ENCODE measurements at regions not wholly inside any gene's neighbourhood (a gene's known extent, or its start where the extent isn't known, plus 50 kb on each side); places are given as distances from the start of the nearest gene placed in this dataset.

DNA sequence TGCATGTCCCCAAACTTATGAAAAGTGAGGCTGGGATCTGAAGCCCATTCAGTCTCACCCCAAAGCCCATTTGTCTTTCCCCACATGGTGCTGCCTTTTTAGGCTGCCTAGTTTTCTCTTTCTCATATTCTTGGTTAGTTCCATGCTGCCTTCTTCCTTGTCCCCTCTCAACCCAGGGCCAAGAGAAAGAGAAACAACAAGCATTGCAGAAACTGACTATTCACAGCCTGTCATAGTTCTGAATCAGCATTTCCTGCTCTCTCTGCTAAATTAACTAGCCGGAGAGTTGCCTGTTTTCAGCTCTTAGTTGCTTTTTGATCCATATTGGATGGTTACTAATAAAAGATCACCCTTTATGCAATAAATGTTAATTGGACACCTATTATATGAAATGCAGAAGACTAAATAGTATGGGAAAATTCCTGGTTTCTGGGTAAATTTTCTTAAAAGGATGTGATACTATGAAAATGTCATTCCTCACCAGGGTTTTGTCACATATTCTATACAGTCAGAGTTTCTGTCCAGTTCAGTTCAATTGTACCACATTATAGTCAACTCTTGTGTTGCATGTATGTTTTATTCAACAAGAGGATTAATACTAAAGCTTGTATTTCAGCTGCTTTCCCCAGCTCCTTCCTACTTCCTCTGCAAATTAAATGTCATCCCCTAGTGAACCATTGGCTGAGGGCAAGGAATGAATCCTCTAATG lies 246.5 kb downstream of the GALR1 start:
- H3K4me3 ChIP-seq, result no peak overlapping the region
- no peak for DNase-seq (ENCODE audit: extremely low spot score in 2 of 2)
- H3K27ac ChIP-seq, result no peak overlapping the region
- no peaks in the 10 kb centered on the region for H3K9me3 ChIP-seq
- no peaks in the 10 kb centered on the region for H3K4me1 ChIP-seq
- intact Hi-C loops (cut with DNase I), result no loop called here
- no peak for TF ChIP-seq POLR2A (IDR thresholded peaks at IDR 0.05)
- TF ChIP-seq CTCF (IDR thresholded peaks at IDR 0.05), result no peak
- no peak for TF ChIP-seq POLR2AphosphoS5 (IDR thresholded peaks at IDR 0.05; ENCODE audit: insufficient read depth in 1 of 2, low read depth in 1 of 2)
- H3K36me3 ChIP-seq, result no peaks in the 10 kb centered on the region
- H3K27me3 ChIP-seq, result no peaks in the 10 kb centered on the region

DNA sequence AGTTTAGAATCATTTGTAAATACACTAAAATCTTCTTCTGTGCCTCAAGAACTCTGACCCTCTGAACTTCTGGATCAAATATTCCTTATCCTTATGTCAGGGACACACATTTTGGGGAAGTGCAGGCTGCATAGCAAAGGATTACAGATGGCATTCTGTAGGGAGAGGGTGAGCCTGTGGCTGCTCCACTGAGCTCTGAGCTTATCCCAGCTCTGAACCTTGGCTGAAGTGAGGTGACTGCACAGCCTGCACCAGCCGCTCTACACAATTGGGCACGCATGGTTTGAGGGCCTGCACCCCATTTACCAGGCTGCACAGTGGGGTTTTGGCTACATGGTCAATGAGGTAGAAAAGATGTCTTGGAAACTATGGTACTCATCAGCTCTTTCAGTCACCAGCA lies 251.6 kb downstream of the GALR1 start:
- Histone ChIP-seq H3K36me3 (no peaks in the 10 kb centered on the region), H3K9me3 (no peaks in the 10 kb centered on the region), H3K27me3 (no peaks in the 10 kb centered on the region), H3K27ac (no peak overlapping the region), H3K4me1 (no peaks in the 10 kb centered on the region), H3K4me3 (no peak overlapping the region)
- intact Hi-C loops (cut with DNase I), result no loop called here
- DNase-seq (ENCODE audit: extremely low spot score in 2 of 2), result no peak
- no peak for TF ChIP-seq POLR2AphosphoS5 (IDR thresholded peaks at IDR 0.05; ENCODE audit: insufficient read depth in 1 of 2, low read depth in 1 of 2)
- no peak for TF ChIP-seq CTCF (IDR thresholded peaks at IDR 0.05)
- TF ChIP-seq POLR2A (IDR thresholded peaks at IDR 0.05), result no peak

- no peak overlapping the region for H3K27ac ChIP-seq
- no peaks in the 10 kb centered on the region for H3K9me3 ChIP-seq
- intact Hi-C loops (cut with DNase I), result no loop called here
- H3K4me1 ChIP-seq, result no peaks in the 10 kb centered on the region
- no peak for TF ChIP-seq CTCF (IDR thresholded peaks at IDR 0.05)
- no peak for TF ChIP-seq POLR2AphosphoS5 (IDR thresholded peaks at IDR 0.05; ENCODE audit: insufficient read depth in 1 of 2, low read depth in 1 of 2)
- TF ChIP-seq POLR2A (IDR thresholded peaks at IDR 0.05), result no peak
- no peaks in the 10 kb centered on the region for H3K36me3 ChIP-seq
- no peak for DNase-seq (ENCODE audit: extremely low spot score in 2 of 2)
- H3K4me3 ChIP-seq, result no peak overlapping the region
- no peaks in the 10 kb centered on the region for H3K27me3 ChIP-seq
These were observed 255.9 kb downstream of the GALR1 start for GRCh38 chr18:77505499-77505898.

- no peaks in the 10 kb centered on the region for H3K27me3 ChIP-seq
- H3K36me3 ChIP-seq, result no peaks in the 10 kb centered on the region
- no peak for DNase-seq (ENCODE audit: extremely low spot score in 2 of 2)
- no peaks in the 10 kb centered on the region for H3K9me3 ChIP-seq
- H3K27ac ChIP-seq, result no peak overlapping the region
- no peaks in the 10 kb centered on the region for H3K4me1 ChIP-seq
- H3K4me3 ChIP-seq, result no peak overlapping the region
- TF ChIP-seq POLR2A (IDR thresholded peaks at IDR 0.05) (no peak), CTCF (IDR thresholded peaks at IDR 0.05) (no peak), POLR2AphosphoS5 (IDR thresholded peaks at IDR 0.05; ENCODE audit: insufficient read depth in 1 of 2, low read depth in 1 of 2) (no peak)
- intact Hi-C loops (cut with DNase I), result no loop called here
These were observed 262.5 kb downstream of the GALR1 start for GRCh38 chr18:77512152-77512551.

- Histone ChIP-seq H3K27ac (no peak overlapping the region), H3K4me1 (no peaks in the 10 kb centered on the region), H3K27me3 (no peaks in the 10 kb centered on the region), H3K4me3 (no peak overlapping the region), H3K36me3 (no peaks in the 10 kb centered on the region), H3K9me3 (no peaks in the 10 kb centered on the region)
- no peak for DNase-seq (ENCODE audit: extremely low spot score in 2 of 2)
- intact Hi-C loops (cut with DNase I), result no loop called here
- TF ChIP-seq POLR2A (IDR thresholded peaks at IDR 0.05), result no peak
- TF ChIP-seq POLR2AphosphoS5 (IDR thresholded peaks at IDR 0.05; ENCODE audit: insufficient read depth in 1 of 2, low read depth in 1 of 2), result no peak
- no peak for TF ChIP-seq CTCF (IDR thresholded peaks at IDR 0.05)
These were observed 268.3 kb downstream of the GALR1 start for GRCh38 chr18:77517901-77518300.

All from vagina (tissue), 2 donors.